ENCODE measurements at regions not wholly inside any gene's neighbourhood (a gene's known extent, or its start where the extent isn't known, plus 50 kb on each side); places are given as distances from the start of the nearest gene placed in this dataset.

- no peak for DNase-seq
Measured at GRCh38 chr13:107295416-107296140, 727.6 kb upstream of the ARGLU1 start.

- DNase-seq = no peak
Measured at GRCh38 chr13:107293924-107294323, 726.0 kb upstream of the ARGLU1 start.

- DNase-seq = no peak
Measured at GRCh38 chr13:107291875-107292274, 723.9 kb upstream of the ARGLU1 start.

- DNase-seq = no peak
Measured at GRCh38 chr13:107289540-107289939, 721.6 kb upstream of the ARGLU1 start.

GRCh38 chr13:107284173-107284572 lies 716.2 kb upstream of the ARGLU1 start:
- DNase-seq = no peak

- DNase-seq = no peak
Measured at GRCh38 chr13:107277911-107278310, 710.0 kb upstream of the ARGLU1 start.

- DNase-seq = no peak
Measured at GRCh38 chr13:107276936-107277335, 709.0 kb upstream of the ARGLU1 start.

GRCh38 chr13:107275945-107276614 lies 708.1 kb upstream of the ARGLU1 start:
- DNase-seq = no peak

GRCh38 chr13:107275312-107275711 lies 707.4 kb upstream of the ARGLU1 start:
- DNase-seq = no peak

- peak; percentile 55 for DNase-seq
Measured at GRCh38 chr13:107271227-107271626, 703.3 kb upstream of the ARGLU1 start.

GRCh38 chr13:107266657-107267056 lies 698.7 kb upstream of the ARGLU1 start:
- DNase-seq = no peak

GRCh38 chr13:107258599-107259187 lies 690.8 kb upstream of the ARGLU1 start:
- no peak for DNase-seq

- DNase-seq = no peak
Measured at GRCh38 chr13:107254392-107254791, 686.5 kb upstream of the ARGLU1 start.

- no peak for DNase-seq
Measured at GRCh38 chr13:107252428-107252827, 684.5 kb upstream of the ARGLU1 start.

- DNase-seq = no peak
Measured at GRCh38 chr13:107252021-107252420, 684.1 kb upstream of the ARGLU1 start.

GRCh38 chr13:107251341-107251740 lies 683.4 kb upstream of the ARGLU1 start:
- no peak for DNase-seq

- no peak for DNase-seq
Measured at GRCh38 chr13:107250628-107251027, 682.7 kb upstream of the ARGLU1 start.

GRCh38 chr13:107244241-107244640 lies 676.3 kb upstream of the ARGLU1 start:
- DNase-seq = no peak

- no peak for DNase-seq
Measured at GRCh38 chr13:107242138-107242537, 674.2 kb upstream of the ARGLU1 start.

- no peak for DNase-seq
Measured at GRCh38 chr13:107241381-107241780, 673.4 kb upstream of the ARGLU1 start.

- DNase-seq = no peak
Measured at GRCh38 chr13:107239213-107239612, 671.3 kb upstream of the ARGLU1 start.

GRCh38 chr13:107238262-107238981 lies 670.5 kb upstream of the ARGLU1 start:
- DNase-seq = no peak

- no peak for DNase-seq
Measured at GRCh38 chr13:107234319-107235073, 666.6 kb upstream of the ARGLU1 start.
